Ovary (tissue), 3 donors: ENCODE measurements at regions not wholly inside any gene's neighbourhood (a gene's known extent, or its start where the extent isn't known, plus 50 kb on each side); places are given as distances from the start of the nearest gene placed in this dataset.

Experiments used
- EP300 ChIP-seq: sonication (generic); formaldehyde crosslinking; IDR thresholded peaks from one replicate; pipeline ENCODE4 v1.6.1; 2017; ENCODE audit warnings: antibody characterized with exemption
- TF ChIP-seq, protein P1 (sequence below), 3 donors: fragments of 450-650 bp in 2 of 3; fragments of 200-600 bp in 1 of 3; IDR thresholded peaks; one replicate each; pipeline versions ENCODE4 v1.5.1 to v1.8.0; 2016 to 2022; ENCODE audit warnings: antibody characterized with exemption in 3 of 3, mild to moderate bottlenecking in 1 of 3
- donor health status: DM: no; HTN: no; CAD: no.

DNA sequence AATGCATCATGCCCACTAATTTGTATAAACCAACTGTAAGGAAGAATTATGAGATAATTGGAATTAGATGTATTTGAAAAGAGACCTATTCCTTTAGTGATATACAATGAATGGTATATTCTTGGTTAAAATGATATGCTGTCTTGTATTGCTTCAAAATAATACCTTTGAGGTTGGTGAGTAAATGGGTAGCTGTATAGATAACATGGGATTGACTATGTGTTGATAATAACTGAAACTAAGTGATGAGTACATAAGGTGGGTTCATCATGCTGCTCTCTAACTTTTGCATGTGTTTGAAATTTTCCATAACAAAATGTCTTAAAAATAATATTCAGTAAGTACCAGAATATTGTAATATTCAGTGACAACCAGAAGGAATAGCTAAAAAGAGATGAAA, 272.6 kb upstream of the ZPLD1 start:
- TF ChIP-seq, protein P1, sequence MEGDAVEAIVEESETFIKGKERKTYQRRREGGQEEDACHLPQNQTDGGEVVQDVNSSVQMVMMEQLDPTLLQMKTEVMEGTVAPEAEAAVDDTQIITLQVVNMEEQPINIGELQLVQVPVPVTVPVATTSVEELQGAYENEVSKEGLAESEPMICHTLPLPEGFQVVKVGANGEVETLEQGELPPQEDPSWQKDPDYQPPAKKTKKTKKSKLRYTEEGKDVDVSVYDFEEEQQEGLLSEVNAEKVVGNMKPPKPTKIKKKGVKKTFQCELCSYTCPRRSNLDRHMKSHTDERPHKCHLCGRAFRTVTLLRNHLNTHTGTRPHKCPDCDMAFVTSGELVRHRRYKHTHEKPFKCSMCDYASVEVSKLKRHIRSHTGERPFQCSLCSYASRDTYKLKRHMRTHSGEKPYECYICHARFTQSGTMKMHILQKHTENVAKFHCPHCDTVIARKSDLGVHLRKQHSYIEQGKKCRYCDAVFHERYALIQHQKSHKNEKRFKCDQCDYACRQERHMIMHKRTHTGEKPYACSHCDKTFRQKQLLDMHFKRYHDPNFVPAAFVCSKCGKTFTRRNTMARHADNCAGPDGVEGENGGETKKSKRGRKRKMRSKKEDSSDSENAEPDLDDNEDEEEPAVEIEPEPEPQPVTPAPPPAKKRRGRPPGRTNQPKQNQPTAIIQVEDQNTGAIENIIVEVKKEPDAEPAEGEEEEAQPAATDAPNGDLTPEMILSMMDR (IDR thresholded peaks at IDR 0.05) = no peak
- TF ChIP-seq EP300 = no peak
